ENCODE measurements at regions not wholly inside any gene's neighbourhood (a gene's known extent, or its start where the extent isn't known, plus 50 kb on each side); places are given as distances from the start of the nearest gene placed in this dataset.

GRCh38 chr10:91115618-91116390 is 104.7 kb upstream of the PCGF5 start:
- no peaks in the 10 kb centered on the region for H3K27me3 ChIP-seq (ENCODE audit: control insufficient read depth in 4 of 4, insufficient read depth in 4 of 4, low read length in 3 of 4)
- H3K4me1 ChIP-seq (ENCODE audit: control insufficient read depth in 4 of 4, insufficient read depth in 4 of 4, low read length in 3 of 4) = no peaks in the 10 kb centered on the region
- no peaks in the 10 kb centered on the region for H3K36me3 ChIP-seq (ENCODE audit: control insufficient read depth in 4 of 4, insufficient read depth in 3 of 4, low read depth in 1 of 4, low read length in 3 of 4)
- H3K27ac ChIP-seq (ENCODE audit: low read depth in 1 of 2, low read length in 2 of 2) = no peak overlapping the region
- no peak for DNase-seq (ENCODE audit: low spot score)
- H3K9ac ChIP-seq (ENCODE audit: low read depth in 1 of 2, low read length in 2 of 2) = no peak overlapping the region
- H3K9me3 ChIP-seq (ENCODE audit: control insufficient read depth in 4 of 4, low read length in 3 of 4) = no peaks in the 10 kb centered on the region
- TF ChIP-seq NR2F2 (IDR thresholded peaks at IDR 0.05) (no peak), FOXA1 (IDR thresholded peaks at IDR 0.05) (no peak), JUND (IDR thresholded peaks at IDR 0.05) (no peak), TAF1 (conservative IDR thresholded peaks at IDR 0.05) (no peak), HNF4A (conservative IDR thresholded peaks at IDR 0.05) (no peak), YY1 (IDR thresholded peaks at IDR 0.05) (no peak), SP1 (IDR thresholded peaks at IDR 0.05) (no peak), RAD21 (IDR thresholded peaks at IDR 0.05) (no peak)
- TF ChIP-seq, protein P1, sequence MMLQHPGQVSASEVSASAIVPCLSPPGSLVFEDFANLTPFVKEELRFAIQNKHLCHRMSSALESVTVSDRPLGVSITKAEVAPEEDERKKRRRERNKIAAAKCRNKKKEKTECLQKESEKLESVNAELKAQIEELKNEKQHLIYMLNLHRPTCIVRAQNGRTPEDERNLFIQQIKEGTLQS (IDR thresholded peaks at IDR 0.05) = no peak
- no peak overlapping the region for H3K4me3 ChIP-seq (ENCODE audit: low read depth in 1 of 3, low read length in 3 of 3)
- WGBS = 94% methylated on average over 9 of the region's 9 CpGs

DNA sequence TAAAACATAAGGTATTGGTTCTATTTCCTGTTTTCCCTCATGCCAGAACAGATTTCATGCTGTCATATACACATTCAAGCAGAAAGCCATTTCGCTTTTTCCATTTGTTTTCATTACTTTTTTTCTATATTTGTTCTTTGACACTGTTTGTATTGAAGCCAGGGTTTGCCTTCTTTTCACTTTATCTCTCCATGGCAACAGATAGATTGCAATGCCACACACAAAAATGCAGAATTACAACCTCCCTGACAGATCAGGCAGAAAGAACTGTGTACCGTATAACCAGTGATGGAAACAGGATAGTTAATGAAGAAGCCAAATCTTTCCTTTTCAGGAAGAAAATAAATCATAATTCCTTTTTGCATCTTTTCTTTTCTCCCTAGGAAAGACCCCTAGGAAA is 103.0 kb upstream of the PCGF5 start:
- Histone ChIP-seq H3K27ac (ENCODE audit: low read depth in 1 of 2, low read length in 2 of 2) (no peak overlapping the region), H3K9ac (ENCODE audit: low read depth in 1 of 2, low read length in 2 of 2) (no peak overlapping the region), H3K36me3 (ENCODE audit: control insufficient read depth in 4 of 4, insufficient read depth in 3 of 4, low read depth in 1 of 4, low read length in 3 of 4) (no peaks in the 10 kb centered on the region), H3K9me3 (ENCODE audit: control insufficient read depth in 4 of 4, low read length in 3 of 4) (no peaks in the 10 kb centered on the region), H3K4me3 (ENCODE audit: low read depth in 1 of 3, low read length in 3 of 3) (no peak overlapping the region), H3K27me3 (ENCODE audit: control insufficient read depth in 4 of 4, insufficient read depth in 4 of 4, low read length in 3 of 4) (no peaks in the 10 kb centered on the region), H3K4me1 (ENCODE audit: control insufficient read depth in 4 of 4, insufficient read depth in 4 of 4, low read length in 3 of 4) (no peaks in the 10 kb centered on the region)
- no peak for DNase-seq (ENCODE audit: low spot score)
- WGBS = 69% methylated on average over 2 of the region's 2 CpGs
- TF ChIP-seq, protein P1 (IDR thresholded peaks at IDR 0.05) = no peak
- TF ChIP-seq RXRA (IDR thresholded peaks at IDR 0.05) = no peak
- no peak for TF ChIP-seq TAF1 (conservative IDR thresholded peaks at IDR 0.05)
- TF ChIP-seq, protein P2, sequence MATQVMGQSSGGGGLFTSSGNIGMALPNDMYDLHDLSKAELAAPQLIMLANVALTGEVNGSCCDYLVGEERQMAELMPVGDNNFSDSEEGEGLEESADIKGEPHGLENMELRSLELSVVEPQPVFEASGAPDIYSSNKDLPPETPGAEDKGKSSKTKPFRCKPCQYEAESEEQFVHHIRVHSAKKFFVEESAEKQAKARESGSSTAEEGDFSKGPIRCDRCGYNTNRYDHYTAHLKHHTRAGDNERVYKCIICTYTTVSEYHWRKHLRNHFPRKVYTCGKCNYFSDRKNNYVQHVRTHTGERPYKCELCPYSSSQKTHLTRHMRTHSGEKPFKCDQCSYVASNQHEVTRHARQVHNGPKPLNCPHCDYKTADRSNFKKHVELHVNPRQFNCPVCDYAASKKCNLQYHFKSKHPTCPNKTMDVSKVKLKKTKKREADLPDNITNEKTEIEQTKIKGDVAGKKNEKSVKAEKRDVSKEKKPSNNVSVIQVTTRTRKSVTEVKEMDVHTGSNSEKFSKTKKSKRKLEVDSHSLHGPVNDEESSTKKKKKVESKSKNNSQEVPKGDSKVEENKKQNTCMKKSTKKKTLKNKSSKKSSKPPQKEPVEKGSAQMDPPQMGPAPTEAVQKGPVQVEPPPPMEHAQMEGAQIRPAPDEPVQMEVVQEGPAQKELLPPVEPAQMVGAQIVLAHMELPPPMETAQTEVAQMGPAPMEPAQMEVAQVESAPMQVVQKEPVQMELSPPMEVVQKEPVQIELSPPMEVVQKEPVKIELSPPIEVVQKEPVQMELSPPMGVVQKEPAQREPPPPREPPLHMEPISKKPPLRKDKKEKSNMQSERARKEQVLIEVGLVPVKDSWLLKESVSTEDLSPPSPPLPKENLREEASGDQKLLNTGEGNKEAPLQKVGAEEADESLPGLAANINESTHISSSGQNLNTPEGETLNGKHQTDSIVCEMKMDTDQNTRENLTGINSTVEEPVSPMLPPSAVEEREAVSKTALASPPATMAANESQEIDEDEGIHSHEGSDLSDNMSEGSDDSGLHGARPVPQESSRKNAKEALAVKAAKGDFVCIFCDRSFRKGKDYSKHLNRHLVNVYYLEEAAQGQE (IDR thresholded peaks at IDR 0.05) = no peak
- no peak for TF ChIP-seq HNF4G (IDR thresholded peaks at IDR 0.05)
- TF ChIP-seq FOXA2 (IDR thresholded peaks at IDR 0.05) = no peak
- TF ChIP-seq, protein P3, sequence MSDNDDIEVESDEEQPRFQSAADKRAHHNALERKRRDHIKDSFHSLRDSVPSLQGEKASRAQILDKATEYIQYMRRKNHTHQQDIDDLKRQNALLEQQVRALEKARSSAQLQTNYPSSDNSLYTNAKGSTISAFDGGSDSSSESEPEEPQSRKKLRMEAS (IDR thresholded peaks at IDR 0.05) = no peak
- TF ChIP-seq RAD21 (IDR thresholded peaks at IDR 0.05) = no peak
- no peak for TF ChIP-seq EGR1 (IDR thresholded peaks at IDR 0.05; ENCODE audit: low read depth in 2 of 2)
- TF ChIP-seq YY1 (IDR thresholded peaks at IDR 0.05) = no peak
- TF ChIP-seq JUND (IDR thresholded peaks at IDR 0.05) = no peak
- no peak for TF ChIP-seq HNF4A (conservative IDR thresholded peaks at IDR 0.05)
- no peak for TF ChIP-seq CTCF (IDR thresholded peaks at IDR 0.05; ENCODE audit: low read depth, low read length, missing input control)
- TF ChIP-seq ZBTB33 (IDR thresholded peaks at IDR 0.05) = no peak
- no peak for TF ChIP-seq GABPA (IDR thresholded peaks at IDR 0.05 in 1 of 2, conservative IDR thresholded peaks at IDR 0.05 in 1 of 2)
- TF ChIP-seq FOXA1 (IDR thresholded peaks at IDR 0.05) = no peak
